ENCODE measurements at regions not wholly inside any gene's neighbourhood (a gene's known extent, or its start where the extent isn't known, plus 50 kb on each side); places are given as distances from the start of the nearest gene placed in this dataset.

GRCh38 chr11:128341280-128342248, 245.8 kb downstream of the ETS1 start:
- TF ChIP-seq CTCF (conservative IDR thresholded peaks at IDR 0.05; ENCODE audit: low read depth in 2 of 2) (no peak), EZH2 (IDR thresholded peaks at IDR 0.05; ENCODE audit: low read depth, unreplicated experiment) (no peak), REST (IDR thresholded peaks at IDR 0.05; ENCODE audit: unreplicated experiment) (no peak), POLR2AphosphoS5 (IDR thresholded peaks at IDR 0.05; ENCODE audit: low read depth) (no peak), CREB1 (CRISPR knock-in tag; IDR thresholded peaks at IDR 0.05; ENCODE audit: low read depth) (no peak), ETS1 (IDR thresholded peaks at IDR 0.05) (no peak)

Data from GM23338 (cell line).